ENCODE measurements at regions not wholly inside any gene's neighbourhood (a gene's known extent, or its start where the extent isn't known, plus 50 kb on each side); places are given as distances from the start of the nearest gene placed in this dataset.
"Not testable (repeated sequence)": the region's sequence is repeated elsewhere in the genome, so short reads cannot be mapped to it uniquely, and the experiment has no call there.

DNA sequence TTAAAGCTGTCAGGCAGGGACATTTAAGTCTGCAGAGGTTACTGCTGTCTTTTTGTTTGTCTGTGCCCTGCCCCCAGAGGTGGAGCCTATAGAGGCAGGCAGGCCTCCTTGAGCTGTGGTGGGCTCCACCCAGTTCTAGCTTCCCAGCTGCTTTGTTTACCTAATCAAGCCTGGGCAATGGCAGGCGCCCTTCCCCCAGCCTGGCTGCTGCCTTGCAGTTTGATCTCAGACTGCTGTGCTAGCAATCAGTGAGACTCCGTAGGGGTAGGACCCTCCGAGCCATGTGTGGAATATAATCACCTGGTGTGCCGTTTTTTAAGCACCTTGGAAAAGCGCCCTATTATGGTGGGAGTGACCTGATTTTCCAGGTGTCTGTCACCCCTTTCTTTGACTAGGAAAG is 703.5 kb upstream of the MANEA start:
- TF ChIP-seq, protein P1, sequence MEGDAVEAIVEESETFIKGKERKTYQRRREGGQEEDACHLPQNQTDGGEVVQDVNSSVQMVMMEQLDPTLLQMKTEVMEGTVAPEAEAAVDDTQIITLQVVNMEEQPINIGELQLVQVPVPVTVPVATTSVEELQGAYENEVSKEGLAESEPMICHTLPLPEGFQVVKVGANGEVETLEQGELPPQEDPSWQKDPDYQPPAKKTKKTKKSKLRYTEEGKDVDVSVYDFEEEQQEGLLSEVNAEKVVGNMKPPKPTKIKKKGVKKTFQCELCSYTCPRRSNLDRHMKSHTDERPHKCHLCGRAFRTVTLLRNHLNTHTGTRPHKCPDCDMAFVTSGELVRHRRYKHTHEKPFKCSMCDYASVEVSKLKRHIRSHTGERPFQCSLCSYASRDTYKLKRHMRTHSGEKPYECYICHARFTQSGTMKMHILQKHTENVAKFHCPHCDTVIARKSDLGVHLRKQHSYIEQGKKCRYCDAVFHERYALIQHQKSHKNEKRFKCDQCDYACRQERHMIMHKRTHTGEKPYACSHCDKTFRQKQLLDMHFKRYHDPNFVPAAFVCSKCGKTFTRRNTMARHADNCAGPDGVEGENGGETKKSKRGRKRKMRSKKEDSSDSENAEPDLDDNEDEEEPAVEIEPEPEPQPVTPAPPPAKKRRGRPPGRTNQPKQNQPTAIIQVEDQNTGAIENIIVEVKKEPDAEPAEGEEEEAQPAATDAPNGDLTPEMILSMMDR (IDR thresholded peaks at IDR 0.05) = not testable (repeated sequence)
- TF ChIP-seq POLR2A (IDR thresholded peaks at IDR 0.05) = not testable (repeated sequence)

Measured in thyroid gland (tissue), 4 donors.